VCaP (cell line): ENCODE measurements at regions not wholly inside any gene's neighbourhood (a gene's known extent, or its start where the extent isn't known, plus 50 kb on each side); places are given as distances from the start of the nearest gene placed in this dataset.

Source experiments
- H3K27ac ChIP-seq: fragments of 450-650 bp; 2 replicates; pipeline ENCODE4 v1.5.1; 2017
- CTCF ChIP-seq: fragments of 450-650 bp; conservative IDR thresholded peaks from 2 replicates; pipeline ENCODE4 v1.5.1; 2017; ENCODE audit warnings: mild to moderate bottlenecking, moderate library complexity

- no peak for TF ChIP-seq CTCF
- H3K27ac ChIP-seq = no peak overlapping the region
Measured at GRCh38 chr18:10052871-10053270, 139.1 kb downstream of the VAPA start.

DNA sequence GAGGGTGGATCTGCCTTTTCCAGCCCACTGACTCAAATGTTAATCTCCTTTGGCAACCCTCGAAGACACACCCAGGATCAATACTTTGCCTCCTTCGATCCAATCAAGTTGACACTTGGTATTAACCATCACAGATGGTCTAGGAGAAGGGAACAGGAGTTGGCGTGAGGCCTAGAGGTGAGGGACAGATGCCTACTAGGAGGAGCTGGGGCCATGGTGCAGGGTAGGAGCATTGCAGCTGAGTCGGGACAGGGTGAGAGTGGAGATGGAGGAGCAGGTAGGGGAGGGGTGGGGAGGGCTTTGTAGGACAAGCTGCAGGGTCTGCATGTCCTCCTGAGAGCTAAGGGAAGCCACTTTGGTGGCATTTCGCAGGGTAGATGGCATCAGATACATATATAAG lies 140.0 kb downstream of the VAPA start:
- no peak overlapping the region for H3K27ac ChIP-seq
- no peak for TF ChIP-seq CTCF

DNA sequence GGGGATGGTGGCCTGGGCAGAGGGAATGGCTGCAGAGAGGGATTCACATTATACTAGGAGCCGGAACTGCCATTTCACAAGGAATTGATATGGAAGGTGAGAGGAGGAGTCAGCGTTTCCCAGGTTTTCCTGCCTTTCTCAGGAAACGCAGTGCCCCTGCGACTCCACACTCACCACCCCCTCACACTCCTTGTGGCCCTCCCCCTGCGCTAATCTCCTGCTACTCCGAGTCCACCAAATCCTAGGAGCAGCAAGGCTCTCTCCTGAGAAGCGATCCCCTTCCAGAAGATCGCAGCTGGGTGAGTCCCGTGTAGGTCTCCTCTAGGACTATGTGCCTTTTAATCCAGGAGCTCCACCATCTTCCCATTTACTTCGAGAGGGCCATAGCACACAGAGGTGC lies 140.6 kb downstream of the VAPA start:
- no peak overlapping the region for H3K27ac ChIP-seq
- TF ChIP-seq CTCF = no peak

- no peak for TF ChIP-seq CTCF
- H3K27ac ChIP-seq = no peak overlapping the region
Measured at GRCh38 chr18:10055125-10055750, 141.4 kb downstream of the VAPA start.

DNA sequence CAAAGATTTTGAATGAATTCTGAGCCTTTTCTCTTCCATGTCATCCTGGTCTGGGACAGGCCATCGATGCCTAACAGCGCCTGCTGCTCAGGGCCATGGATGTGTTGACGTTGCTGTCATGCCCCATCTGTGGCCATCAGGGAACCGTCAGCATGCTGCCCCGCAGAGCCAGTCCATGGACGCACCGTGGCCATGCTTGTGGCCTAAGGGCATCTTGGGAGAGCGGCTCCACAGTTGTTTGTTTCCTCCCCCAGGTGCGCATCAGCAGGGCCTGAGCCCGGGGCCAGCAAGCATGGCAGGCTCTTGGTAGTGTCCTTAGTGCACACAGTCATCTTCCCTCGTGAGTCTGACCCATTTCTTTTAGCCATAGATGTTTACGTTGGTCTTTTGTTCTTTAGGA lies 142.7 kb downstream of the VAPA start:
- no peak for TF ChIP-seq CTCF
- no peak overlapping the region for H3K27ac ChIP-seq

DNA sequence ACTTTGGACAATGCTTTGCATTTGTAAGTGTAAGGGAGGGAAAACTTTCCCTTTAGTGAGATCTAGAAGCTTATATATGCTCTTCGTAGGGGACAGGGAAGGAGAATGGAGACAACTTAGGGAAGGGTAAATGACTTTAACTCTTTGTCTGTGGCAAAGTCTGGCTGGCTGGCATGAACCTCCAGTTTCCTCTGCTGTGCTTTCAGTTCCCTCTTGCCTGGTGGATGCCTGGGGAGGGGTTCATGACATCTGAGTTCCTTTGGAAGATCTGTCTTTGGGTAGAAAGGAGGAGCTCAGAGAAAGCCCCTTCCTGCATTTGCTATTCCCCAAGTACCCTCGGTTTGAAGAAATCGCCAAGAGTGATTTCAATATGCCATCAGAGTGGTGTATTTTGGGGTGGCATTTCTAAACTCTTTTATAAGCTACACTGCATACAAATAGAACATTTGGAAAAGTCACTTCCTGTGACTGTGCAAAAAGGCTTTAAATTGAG lies 143.6 kb downstream of the VAPA start:
- H3K27ac ChIP-seq = no peak overlapping the region
- TF ChIP-seq CTCF = no peak

DNA sequence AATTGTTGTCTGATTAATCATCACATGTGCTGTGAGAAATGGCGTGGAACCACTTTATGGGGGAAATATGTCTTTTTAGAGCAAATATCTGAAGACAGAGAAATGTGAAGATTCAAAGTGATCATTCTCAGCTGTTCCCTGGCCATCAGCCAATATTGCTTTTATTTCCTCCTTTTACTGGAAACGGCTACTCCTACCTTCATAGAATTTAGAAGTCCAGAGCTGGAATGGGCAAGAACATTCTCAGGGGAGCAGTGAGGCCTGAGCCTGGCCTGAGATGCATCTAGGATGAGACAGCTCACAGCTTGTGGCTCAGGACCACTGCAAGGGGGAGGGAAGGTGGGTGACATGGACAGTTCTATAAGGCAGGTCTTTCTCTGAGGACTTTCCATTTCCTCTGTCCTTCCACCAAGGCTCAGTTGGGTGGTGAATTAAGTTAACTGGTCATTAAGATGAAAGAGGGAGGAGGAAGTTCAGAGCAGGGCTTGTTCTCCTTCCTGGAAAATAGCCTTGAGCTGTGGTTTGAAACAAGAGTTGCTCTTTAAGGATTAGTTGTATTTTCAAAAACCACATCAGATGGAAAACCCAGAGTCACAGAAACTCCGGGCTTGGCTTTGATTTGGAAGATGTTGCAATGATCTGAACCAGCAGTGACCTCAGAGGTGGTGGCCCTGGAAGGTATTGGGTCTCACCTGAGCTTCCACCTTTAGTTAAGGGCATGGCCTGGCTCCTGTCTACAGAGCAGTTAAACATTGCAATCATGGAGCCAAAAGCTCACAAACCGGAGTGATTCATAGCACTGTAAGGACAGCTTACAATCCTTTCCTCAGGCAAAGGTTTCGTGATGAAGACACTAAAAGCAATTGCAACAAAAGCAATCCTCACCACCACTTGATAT lies 144.3 kb downstream of the VAPA start:
- no peak overlapping the region for H3K27ac ChIP-seq
- TF ChIP-seq CTCF = no peak
